ENCODE measurements at regions not wholly inside any gene's neighbourhood (a gene's known extent, or its start where the extent isn't known, plus 50 kb on each side); places are given as distances from the start of the nearest gene placed in this dataset.
"Not testable (repeated sequence)": the region's sequence is repeated elsewhere in the genome, so short reads cannot be mapped to it uniquely, and the experiment has no call there.

- DNase-seq = no peak
These were observed 671.9 kb upstream of the CHAC2 start for GRCh38 chr2:53095664-53096063.

GRCh38 chr2:53095227-53095626, 672.4 kb upstream of the CHAC2 start:
- no peak for DNase-seq

GRCh38 chr2:53093355-53093754, 674.2 kb upstream of the CHAC2 start:
- DNase-seq = no peak

- no peak for DNase-seq
These were observed 676.4 kb upstream of the CHAC2 start for GRCh38 chr2:53091183-53091582.

GRCh38 chr2:53087874-53088461, 679.6 kb upstream of the CHAC2 start:
- DNase-seq = no peak

- DNase-seq = no peak
These were observed 680.2 kb upstream of the CHAC2 start for GRCh38 chr2:53087262-53087873.

GRCh38 chr2:53077413-53077812, 690.2 kb upstream of the CHAC2 start:
- DNase-seq = no peak

GRCh38 chr2:53075760-53076159, 691.8 kb upstream of the CHAC2 start:
- no peak for DNase-seq

GRCh38 chr2:53067533-53067932, 700.1 kb upstream of the CHAC2 start:
- DNase-seq = no peak

GRCh38 chr2:53067056-53067455, 700.5 kb upstream of the CHAC2 start:
- DNase-seq = no peak

- no peak for DNase-seq
These were observed 703.5 kb upstream of the CHAC2 start for GRCh38 chr2:53064154-53064553.

- DNase-seq = no peak
These were observed 709.1 kb upstream of the CHAC2 start for GRCh38 chr2:53058526-53058925.

- no peak for DNase-seq
These were observed 713.7 kb upstream of the CHAC2 start for GRCh38 chr2:53053937-53054336.

GRCh38 chr2:53051157-53051556, 716.4 kb upstream of the CHAC2 start:
- no peak for DNase-seq

GRCh38 chr2:53040536-53041229, 726.9 kb upstream of the CHAC2 start:
- no peak for DNase-seq

- DNase-seq = no peak
These were observed 731.4 kb upstream of the CHAC2 start for GRCh38 chr2:53036196-53036595.

GRCh38 chr2:53035153-53035552, 732.5 kb upstream of the CHAC2 start:
- no peak for DNase-seq

- DNase-seq = no peak
These were observed 734.2 kb upstream of the CHAC2 start for GRCh38 chr2:53033411-53033810.

GRCh38 chr2:53028746-53029423, 738.7 kb upstream of the CHAC2 start:
- no peak for DNase-seq

- DNase-seq = no peak
These were observed 739.4 kb upstream of the CHAC2 start for GRCh38 chr2:53028225-53028624.

GRCh38 chr2:53022248-53022647, 745.4 kb upstream of the CHAC2 start:
- not testable (repeated sequence) for DNase-seq

- DNase-seq = no peak
These were observed 745.8 kb upstream of the CHAC2 start for GRCh38 chr2:53021828-53022227.

- DNase-seq = no peak
These were observed 746.3 kb upstream of the CHAC2 start for GRCh38 chr2:53021292-53021691.

GRCh38 chr2:53018825-53019425, 748.7 kb upstream of the CHAC2 start:
- no peak for DNase-seq

Data from NCI-H187 treated with DMSO at 0.1 percent for 48 hours (cell line).